ENCODE measurements at regions not wholly inside any gene's neighbourhood (a gene's known extent, or its start where the extent isn't known, plus 50 kb on each side); places are given as distances from the start of the nearest gene placed in this dataset.
A peak's percentile ranks its signal among the peaks of the same experiment; 100 is the strongest.

GRCh38 chr10:21197838-21198237, 300.7 kb upstream of the NEBL start:
- no peak for DNase-seq
- Histone ChIP-seq H3K4me3 (ENCODE audit: insufficient read depth, low read depth, low read length) (no peak overlapping the region), H3K27me3 (ENCODE audit: control insufficient read depth, insufficient read depth, low read length) (no peaks in the 10 kb centered on the region), H3K36me3 (replicated peaks; ENCODE audit: control insufficient read depth, insufficient read depth, low read length) (no peaks in the 10 kb centered on the region)

DNA sequence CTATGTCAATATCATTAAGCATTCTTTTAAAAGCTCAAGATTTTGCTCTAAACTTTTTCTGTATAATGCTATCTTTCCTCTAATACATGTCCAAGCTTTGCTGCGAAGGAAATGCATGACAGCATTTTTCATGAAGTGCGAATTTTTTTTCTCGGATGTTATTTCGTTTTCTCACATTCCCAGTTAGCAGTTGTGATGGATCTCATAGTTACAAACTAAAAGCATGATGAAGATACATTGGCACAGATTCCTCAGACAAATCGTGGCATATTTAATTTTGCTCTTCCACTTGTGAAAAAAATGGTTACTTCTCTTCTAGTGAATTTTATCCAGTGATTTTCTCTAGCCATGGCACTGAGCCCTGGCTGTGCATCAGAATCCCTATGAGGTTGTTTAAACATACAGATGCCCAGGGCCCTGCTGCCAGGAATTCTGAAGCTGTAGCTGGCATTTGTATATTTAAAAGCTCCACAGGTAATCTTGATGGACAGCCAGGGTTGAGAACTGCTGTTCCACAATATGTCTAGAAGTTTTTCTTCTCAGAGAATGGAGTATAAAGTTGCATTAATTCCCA, 299.8 kb upstream of the NEBL start:
- no peaks in the 10 kb centered on the region for H3K27me3 ChIP-seq (ENCODE audit: control insufficient read depth, insufficient read depth, low read length)
- H3K36me3 ChIP-seq (replicated peaks; ENCODE audit: control insufficient read depth, insufficient read depth, low read length): no peaks in the 10 kb centered on the region
- no peak for DNase-seq
- no peak overlapping the region for H3K4me3 ChIP-seq (ENCODE audit: insufficient read depth, low read depth, low read length)

DNA sequence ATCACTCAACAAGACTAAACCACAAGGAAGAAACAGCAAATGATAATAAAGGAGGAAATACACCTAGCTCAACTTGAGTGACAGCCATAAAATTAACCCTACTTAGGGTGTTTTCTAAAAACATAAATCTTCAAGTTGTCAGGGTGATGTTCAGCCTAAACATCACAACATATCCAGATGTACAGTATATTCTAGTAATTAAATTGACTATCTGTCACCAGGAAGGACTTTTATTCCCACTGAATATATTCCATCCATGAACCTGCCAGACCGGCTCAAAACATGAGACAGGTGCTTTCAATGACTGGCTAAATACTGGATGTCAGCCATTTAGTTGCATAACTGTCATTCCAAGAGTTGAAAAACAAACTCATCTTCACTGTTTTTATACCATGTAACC, 298.1 kb upstream of the NEBL start:
- Histone ChIP-seq H3K4me3 (ENCODE audit: insufficient read depth, low read depth, low read length) (no peak overlapping the region), H3K27me3 (ENCODE audit: control insufficient read depth, insufficient read depth, low read length) (no peaks in the 10 kb centered on the region), H3K36me3 (replicated peaks; ENCODE audit: control insufficient read depth, insufficient read depth, low read length) (no peaks in the 10 kb centered on the region)
- DNase-seq: no peak

GRCh38 chr10:21194510-21194993, 297.4 kb upstream of the NEBL start:
- no peak for DNase-seq
- Histone ChIP-seq H3K36me3 (replicated peaks; ENCODE audit: control insufficient read depth, insufficient read depth, low read length) (no peaks in the 10 kb centered on the region), H3K27me3 (ENCODE audit: control insufficient read depth, insufficient read depth, low read length) (no peaks in the 10 kb centered on the region), H3K4me3 (ENCODE audit: insufficient read depth, low read depth, low read length) (no peak overlapping the region)

- H3K36me3 ChIP-seq (replicated peaks; ENCODE audit: control insufficient read depth, insufficient read depth, low read length): no peaks in the 10 kb centered on the region
- H3K27me3 ChIP-seq (ENCODE audit: control insufficient read depth, insufficient read depth, low read length): no peaks in the 10 kb centered on the region
- no peak overlapping the region for H3K4me3 ChIP-seq (ENCODE audit: insufficient read depth, low read depth, low read length)
- DNase-seq: no peak
Measured at GRCh38 chr10:21193196-21193595, 296.1 kb upstream of the NEBL start.

- no peak for DNase-seq
- no peaks in the 10 kb centered on the region for H3K36me3 ChIP-seq (replicated peaks; ENCODE audit: control insufficient read depth, insufficient read depth, low read length)
- H3K4me3 ChIP-seq (ENCODE audit: insufficient read depth, low read depth, low read length): no peak overlapping the region
- H3K27me3 ChIP-seq (ENCODE audit: control insufficient read depth, insufficient read depth, low read length): no peaks in the 10 kb centered on the region
Measured at GRCh38 chr10:21191512-21191911, 294.4 kb upstream of the NEBL start.

GRCh38 chr10:21184984-21185383, 287.9 kb upstream of the NEBL start:
- no peaks in the 10 kb centered on the region for H3K27me3 ChIP-seq (ENCODE audit: control insufficient read depth, insufficient read depth, low read length)

DNA sequence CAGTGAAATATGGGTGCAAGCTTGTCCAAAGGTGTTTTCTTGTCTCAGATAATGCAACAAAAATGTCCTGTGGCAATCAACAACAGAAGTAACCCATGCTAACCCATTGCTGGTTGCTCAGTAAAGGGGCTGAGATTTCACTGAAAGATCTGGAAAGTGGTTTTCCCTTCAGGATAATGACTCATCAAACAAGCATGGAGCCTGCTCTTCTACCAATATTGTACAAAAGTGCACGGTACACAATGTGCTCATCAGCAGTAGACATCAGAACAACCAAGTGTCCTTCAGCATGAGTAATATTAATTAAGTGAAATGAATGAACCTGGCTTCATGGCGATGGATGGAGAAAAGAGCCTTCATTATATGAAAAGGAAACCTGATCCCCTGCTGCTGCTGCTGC, 287.1 kb upstream of the NEBL start:
- Histone ChIP-seq H3K4me3 (ENCODE audit: insufficient read depth, low read depth, low read length) (no peak overlapping the region), H3K36me3 (replicated peaks; ENCODE audit: control insufficient read depth, insufficient read depth, low read length) (no peaks in the 10 kb centered on the region), H3K27me3 (ENCODE audit: control insufficient read depth, insufficient read depth, low read length) (no peaks in the 10 kb centered on the region)
- no peak for DNase-seq

More at GRCh38 chr10:21184984-21185383, 287.9 kb upstream of the NEBL start:
- Histone ChIP-seq H3K4me3 (ENCODE audit: insufficient read depth, low read depth, low read length) (no peak overlapping the region), H3K36me3 (replicated peaks; ENCODE audit: control insufficient read depth, insufficient read depth, low read length) (no peaks in the 10 kb centered on the region)
- DNase-seq: no peak

- DNase-seq: no peak
Measured at GRCh38 chr10:21183025-21183424, 285.9 kb upstream of the NEBL start.

DNA sequence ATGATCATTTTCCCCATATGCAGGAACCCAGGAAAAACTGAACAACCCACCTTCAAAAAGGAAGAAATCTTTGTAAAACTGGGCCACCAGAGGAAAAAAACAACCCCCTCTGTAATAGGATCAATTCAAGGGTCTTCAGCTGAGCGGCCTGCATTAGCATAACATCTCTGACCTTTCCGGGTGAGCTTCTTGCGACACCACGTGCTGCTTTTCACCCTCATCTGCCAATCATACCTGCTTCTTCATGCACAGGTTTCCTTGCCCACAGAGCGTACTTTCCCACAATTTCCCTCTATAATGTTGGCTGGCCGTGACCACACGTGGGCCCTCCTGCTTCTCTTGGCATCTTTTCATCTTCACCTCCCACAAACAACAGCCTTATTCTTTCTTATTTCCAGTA, 284.3 kb upstream of the NEBL start:
- H3K4me3 ChIP-seq (ENCODE audit: insufficient read depth, low read depth, low read length): no peak overlapping the region
- DNase-seq: no peak
- H3K36me3 ChIP-seq (replicated peaks; ENCODE audit: control insufficient read depth, insufficient read depth, low read length): no peaks in the 10 kb centered on the region
- H3K27me3 ChIP-seq (ENCODE audit: control insufficient read depth, insufficient read depth, low read length): no peaks in the 10 kb centered on the region

More at GRCh38 chr10:21183025-21183424, 285.9 kb upstream of the NEBL start:
- H3K4me3 ChIP-seq (ENCODE audit: insufficient read depth, low read depth, low read length): no peak overlapping the region
- H3K27me3 ChIP-seq (ENCODE audit: control insufficient read depth, insufficient read depth, low read length): no peaks in the 10 kb centered on the region
- H3K36me3 ChIP-seq (replicated peaks; ENCODE audit: control insufficient read depth, insufficient read depth, low read length): no peaks in the 10 kb centered on the region

DNA sequence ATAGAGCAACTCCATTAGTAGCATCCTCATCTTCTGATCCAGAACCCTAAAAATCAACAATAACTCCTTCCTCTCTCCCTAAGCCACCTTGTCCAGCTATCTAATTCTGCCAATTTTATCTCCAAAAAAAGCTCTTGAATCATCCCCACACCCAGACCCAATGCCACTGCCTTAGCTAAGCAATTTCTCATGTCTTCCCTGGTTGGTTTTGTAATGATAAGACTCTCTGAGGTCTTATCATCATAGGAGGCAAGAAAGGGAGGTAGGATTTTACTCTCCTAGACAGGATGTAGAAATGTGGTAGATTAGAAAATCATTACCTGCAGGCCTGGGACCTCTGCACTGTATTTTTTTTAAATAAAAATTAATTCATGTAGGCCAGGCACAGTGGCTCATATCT, 283.5 kb upstream of the NEBL start:
- no peak for DNase-seq
- Histone ChIP-seq H3K27me3 (ENCODE audit: control insufficient read depth, insufficient read depth, low read length) (no peaks in the 10 kb centered on the region), H3K36me3 (replicated peaks; ENCODE audit: control insufficient read depth, insufficient read depth, low read length) (no peaks in the 10 kb centered on the region), H3K4me3 (ENCODE audit: insufficient read depth, low read depth, low read length) (no peak overlapping the region)

GRCh38 chr10:21176934-21177480, 279.9 kb upstream of the NEBL start:
- DNase-seq: no peak
- no peaks in the 10 kb centered on the region for H3K36me3 ChIP-seq (replicated peaks; ENCODE audit: control insufficient read depth, insufficient read depth, low read length)

GRCh38 chr10:21175797-21176196, 278.7 kb upstream of the NEBL start:
- no peaks in the 10 kb centered on the region for H3K36me3 ChIP-seq (replicated peaks; ENCODE audit: control insufficient read depth, insufficient read depth, low read length)
- H3K27me3 ChIP-seq (ENCODE audit: control insufficient read depth, insufficient read depth, low read length): peaks cover 13% of the 10 kb centered on the region
- no peak for DNase-seq
- H3K4me3 ChIP-seq (ENCODE audit: insufficient read depth, low read depth, low read length): no peak overlapping the region

More at GRCh38 chr10:21176934-21177480, 279.9 kb upstream of the NEBL start:
- Histone ChIP-seq H3K4me3 (ENCODE audit: insufficient read depth, low read depth, low read length) (no peak overlapping the region), H3K27me3 (ENCODE audit: control insufficient read depth, insufficient read depth, low read length) (peaks cover 13% of the 10 kb centered on the region)

GRCh38 chr10:21174715-21175495, 277.8 kb upstream of the NEBL start:
- Histone ChIP-seq H3K27me3 (ENCODE audit: control insufficient read depth, insufficient read depth, low read length) (peaks cover 13% of the 10 kb centered on the region), H3K4me3 (ENCODE audit: insufficient read depth, low read depth, low read length) (peak overlapping the region; percentile 73), H3K36me3 (replicated peaks; ENCODE audit: control insufficient read depth, insufficient read depth, low read length) (no peaks in the 10 kb centered on the region)
- DNase-seq: peak; percentile 43

Measured in H7 (cell line).